Lower lobe of right lung (tissue), 2 donors: ENCODE measurements at regions not wholly inside any gene's neighbourhood (a gene's known extent, or its start where the extent isn't known, plus 50 kb on each side); places are given as distances from the start of the nearest gene placed in this dataset.

ENCODE experiments used
- ATAC-seq, 2 donors: fragments of 200-7000 bp; cut with Tn5 transposase; one replicate each; pipeline ENCODE4 v1.9.1; 2020 to 2022; ENCODE audit warnings: mild to moderate bottlenecking in 2 of 2, moderate library complexity in 2 of 2
- DNase-seq: peaks from one replicate; pipeline ENCODE4 v3.0.0-alpha.2; 2020
- H3K27ac ChIP-seq: fragments of 200-600 bp; one replicate; pipeline ENCODE4 v1.8.0; 2022
- H3K27me3 ChIP-seq: fragments of 200-600 bp; one replicate; pipeline ENCODE4 v1.8.0; 2022; ENCODE audit warnings: low read depth
- H3K36me3 ChIP-seq: fragments of 200-600 bp; one replicate; pipeline ENCODE4 v1.8.0; 2022; ENCODE audit warnings: mild to moderate bottlenecking
- H3K4me1 ChIP-seq: fragments of 200-600 bp; one replicate; pipeline ENCODE4 v1.8.0; 2022
- H3K4me3 ChIP-seq: fragments of 200-600 bp; one replicate; pipeline ENCODE4 v1.8.0; 2022; ENCODE audit warnings: mild to moderate bottlenecking
- H3K9me3 ChIP-seq: fragments of 200-600 bp; one replicate; pipeline ENCODE4 v1.8.0; 2022
- CTCF ChIP-seq: fragments of 200-600 bp; IDR thresholded peaks from one replicate; pipeline ENCODE4 v1.8.0; 2022; ENCODE audit warnings: antibody characterized with exemption, mild to moderate bottlenecking
- intact Hi-C: fragments of 100-400 bp; cut with DNase I; formaldehyde crosslinking; loops from one replicate; pipeline ENCODE4 v1.11.0; 2022
- donor health status: DM: no; HTN: yes; CAD: no; lungs with severe emphysema.

- Histone ChIP-seq H3K27ac (no peak overlapping the region), H3K9me3 (no peaks in the 10 kb centered on the region), H3K4me1 (peaks cover 35% of the 10 kb centered on the region), H3K27me3 (no peaks in the 10 kb centered on the region), H3K4me3 (no peak overlapping the region), H3K36me3 (no peaks in the 10 kb centered on the region)
- intact Hi-C loops: loop anchor here (5.0 kb wide), 1 partner anchor 85 kb away; no protein-coding TSS in a partner anchor
- no peak for ATAC-seq
- no peak for TF ChIP-seq CTCF
- DNase-seq: no peak
Measured at GRCh38 chr10:63717027-63717715, 196.0 kb downstream of the REEP3 start.

- Histone ChIP-seq H3K36me3 (no peaks in the 10 kb centered on the region), H3K4me3 (no peak overlapping the region), H3K27me3 (no peaks in the 10 kb centered on the region), H3K27ac (no peak overlapping the region), H3K4me1 (peaks cover 35% of the 10 kb centered on the region), H3K9me3 (no peaks in the 10 kb centered on the region)
- TF ChIP-seq CTCF: no peak
- ATAC-seq (peak in 1 of 2 donors; percentile 6), DNase-seq (no peak)
- intact Hi-C loops: loop anchor here (5.0 kb wide), 1 partner anchor 86 kb away; no protein-coding TSS in a partner anchor
Measured at GRCh38 chr10:63718006-63718405, 196.8 kb downstream of the REEP3 start.

- H3K36me3 ChIP-seq: no peaks in the 10 kb centered on the region
- H3K27ac ChIP-seq: no peak overlapping the region
- ATAC-seq: no peak
- intact Hi-C loops: loop anchor here (5.0 kb wide), 1 partner anchor 86 kb away; no protein-coding TSS in a partner anchor
- H3K4me3 ChIP-seq: no peak overlapping the region
- no peak for DNase-seq
- no peak for TF ChIP-seq CTCF
- peaks cover 35% of the 10 kb centered on the region for H3K4me1 ChIP-seq
- H3K9me3 ChIP-seq: no peaks in the 10 kb centered on the region
- no peaks in the 10 kb centered on the region for H3K27me3 ChIP-seq
Measured at GRCh38 chr10:63718421-63718820, 197.2 kb downstream of the REEP3 start.

GRCh38 chr10:63719226-63719856 is 198.1 kb downstream of the REEP3 start:
- Histone ChIP-seq H3K4me3 (no peak overlapping the region), H3K27ac (no peak overlapping the region), H3K27me3 (no peaks in the 10 kb centered on the region), H3K4me1 (peaks cover 32% of the 10 kb centered on the region), H3K36me3 (no peaks in the 10 kb centered on the region), H3K9me3 (no peaks in the 10 kb centered on the region)
- intact Hi-C loops: loop anchor here (5.0 kb wide), 1 partner anchor 87 kb away; no protein-coding TSS in a partner anchor
- TF ChIP-seq CTCF: no peak
- no peak for ATAC-seq
- DNase-seq: no peak

- Histone ChIP-seq H3K9me3 (no peaks in the 10 kb centered on the region), H3K27ac (no peak overlapping the region), H3K36me3 (no peaks in the 10 kb centered on the region), H3K4me3 (no peak overlapping the region), H3K4me1 (peaks cover 32% of the 10 kb centered on the region), H3K27me3 (no peaks in the 10 kb centered on the region)
- peak; percentile 72 to 77 for ATAC-seq
- intact Hi-C loops: no loop called here
- DNase-seq: no peak
- peak; percentile 95 for TF ChIP-seq CTCF
Measured at GRCh38 chr10:63720072-63720537, 198.9 kb downstream of the REEP3 start.
